ENCODE measurements at regions not wholly inside any gene's neighbourhood (a gene's known extent, or its start where the extent isn't known, plus 50 kb on each side); places are given as distances from the start of the nearest gene placed in this dataset.

DNA sequence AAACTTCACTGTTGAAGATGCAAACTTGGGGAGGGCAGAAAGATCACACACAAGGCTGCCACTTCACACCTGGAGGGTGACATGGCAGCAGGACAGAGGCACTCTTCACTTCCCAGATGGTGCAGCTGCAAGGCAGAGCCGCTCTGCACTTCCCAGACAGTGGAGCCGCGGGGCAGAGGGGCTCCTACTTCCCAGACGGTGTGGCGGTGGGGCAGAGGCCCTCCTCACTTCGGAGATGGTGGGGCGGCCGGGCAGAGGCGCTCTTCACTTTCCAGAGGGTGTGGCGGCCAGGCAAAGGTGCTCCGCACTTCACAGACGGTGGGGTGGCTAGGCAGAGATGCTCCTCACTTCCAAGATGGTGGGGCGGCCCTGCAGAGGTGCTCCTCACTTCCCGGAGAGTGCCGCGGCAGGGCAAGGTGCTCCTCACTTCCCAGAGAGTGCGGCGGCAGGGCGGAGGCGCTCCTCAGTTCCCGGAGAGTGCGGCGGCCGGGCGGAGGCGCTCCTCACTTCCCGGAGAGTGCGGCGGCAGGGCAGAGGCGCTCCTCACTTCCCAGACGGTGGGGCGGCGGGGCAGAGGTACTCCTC, 58.3 kb upstream of the PPP1R9A start:
- no peak overlapping the region for H3K27ac ChIP-seq (ENCODE audit: insufficient read depth, low read depth, low read length)
- DNase-seq (ENCODE audit: low read depth, low spot score) (no peak), FAIRE-seq (no peak)
- no peaks in the 10 kb centered on the region for H3K79me2 ChIP-seq (ENCODE audit: control insufficient read depth, insufficient read depth, low read length)
- dilution Hi-C loops (cut with MboI; ENCODE audit: extremely low pct_ligation_motif_present, low sequenced_read_pairs) (no loop called here), intact Hi-C loops (cut with micrococcal nuclease) (no loop called here)
- ChIA-PET POLR2A (no interaction called here), CTCF (no interaction called here)
- no peak overlapping the region for H3K4me3 ChIP-seq (replicated peaks in 1 of 3; ENCODE audit: insufficient read depth in 1 of 3, low read depth in 1 of 3, low read length in 3 of 3)
- H2AFZ ChIP-seq (ENCODE audit: low read depth, low read length) = no peak overlapping the region
- H4K20me1 ChIP-seq (replicated peaks; ENCODE audit: control insufficient read depth, extremely low read depth, insufficient read depth, low read length) = no peaks in the 10 kb centered on the region
- no peak overlapping the region for H3K9ac ChIP-seq (replicated peaks; ENCODE audit: extremely low read depth, insufficient read depth, low read length)
- H3K9me1 ChIP-seq (replicated peaks; ENCODE audit: control insufficient read depth, extremely low read depth, insufficient read depth, low read length) = no peaks in the 10 kb centered on the region
- BruUV-seq (replicated peaks) = no TSS peak
- no peaks in the 10 kb centered on the region for H3K36me3 ChIP-seq (ENCODE audit: control insufficient read depth in 2 of 2, extremely low read depth in 1 of 2, insufficient read depth in 2 of 2, low read length in 2 of 2)
- H3K4me1 ChIP-seq (ENCODE audit: control insufficient read depth, extremely low read depth, insufficient read depth, low read length) = no peaks in the 10 kb centered on the region
- H3K4me2 ChIP-seq (ENCODE audit: insufficient read depth, low read length) = no peak overlapping the region
- no peaks in the 10 kb centered on the region for H3K27me3 ChIP-seq (ENCODE audit: control insufficient read depth in 2 of 2, insufficient read depth in 2 of 2, low read length in 2 of 2)
- TF ChIP-seq GATA2 (IDR thresholded peaks at IDR 0.05; ENCODE audit: insufficient read depth, insufficient read length, low read depth, low read length) = no peak
- TF ChIP-seq, protein P1, sequence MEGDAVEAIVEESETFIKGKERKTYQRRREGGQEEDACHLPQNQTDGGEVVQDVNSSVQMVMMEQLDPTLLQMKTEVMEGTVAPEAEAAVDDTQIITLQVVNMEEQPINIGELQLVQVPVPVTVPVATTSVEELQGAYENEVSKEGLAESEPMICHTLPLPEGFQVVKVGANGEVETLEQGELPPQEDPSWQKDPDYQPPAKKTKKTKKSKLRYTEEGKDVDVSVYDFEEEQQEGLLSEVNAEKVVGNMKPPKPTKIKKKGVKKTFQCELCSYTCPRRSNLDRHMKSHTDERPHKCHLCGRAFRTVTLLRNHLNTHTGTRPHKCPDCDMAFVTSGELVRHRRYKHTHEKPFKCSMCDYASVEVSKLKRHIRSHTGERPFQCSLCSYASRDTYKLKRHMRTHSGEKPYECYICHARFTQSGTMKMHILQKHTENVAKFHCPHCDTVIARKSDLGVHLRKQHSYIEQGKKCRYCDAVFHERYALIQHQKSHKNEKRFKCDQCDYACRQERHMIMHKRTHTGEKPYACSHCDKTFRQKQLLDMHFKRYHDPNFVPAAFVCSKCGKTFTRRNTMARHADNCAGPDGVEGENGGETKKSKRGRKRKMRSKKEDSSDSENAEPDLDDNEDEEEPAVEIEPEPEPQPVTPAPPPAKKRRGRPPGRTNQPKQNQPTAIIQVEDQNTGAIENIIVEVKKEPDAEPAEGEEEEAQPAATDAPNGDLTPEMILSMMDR (IDR thresholded peaks at IDR 0.05; ENCODE audit: extremely low read depth in 1 of 2, insufficient read depth in 1 of 2, low read depth in 1 of 2, low read length in 2 of 2) = no peak
- no peak for TF ChIP-seq POLR2A (IDR thresholded peaks at IDR 0.05; ENCODE audit: low read depth, low read length)
- TF ChIP-seq EZH2 (IDR thresholded peaks at IDR 0.05; ENCODE audit: borderline replicate concordance, low read depth, low read length, severe bottlenecking) = no peak
- TF ChIP-seq, protein P2, sequence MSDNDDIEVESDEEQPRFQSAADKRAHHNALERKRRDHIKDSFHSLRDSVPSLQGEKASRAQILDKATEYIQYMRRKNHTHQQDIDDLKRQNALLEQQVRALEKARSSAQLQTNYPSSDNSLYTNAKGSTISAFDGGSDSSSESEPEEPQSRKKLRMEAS (IDR thresholded peaks at IDR 0.05; ENCODE audit: insufficient read depth, insufficient read length) = no peak
- no peak for TF ChIP-seq JUN (IDR thresholded peaks at IDR 0.05; ENCODE audit: borderline replicate concordance, insufficient read depth, insufficient read length, low read depth)
- no peak for TF ChIP-seq MYC (IDR thresholded peaks at IDR 0.05; ENCODE audit: low read depth, low read length)
- TF ChIP-seq POLR2AphosphoS5 (IDR thresholded peaks at IDR 0.05; ENCODE audit: insufficient read depth, low read depth, low read length) = no peak
- no peak for TF ChIP-seq FOS (IDR thresholded peaks at IDR 0.05; ENCODE audit: borderline replicate concordance, insufficient read depth, low read length)
- no peaks in the 10 kb centered on the region for H3K9me3 ChIP-seq (replicated peaks; ENCODE audit: control insufficient read depth, insufficient read depth, low read length)
